ENCODE measurements at regions not wholly inside any gene's neighbourhood (a gene's known extent, or its start where the extent isn't known, plus 50 kb on each side); places are given as distances from the start of the nearest gene placed in this dataset.

- DNase-seq = no peak
These were observed 676.5 kb upstream of the FANCL start for GRCh38 chr2:58917596-58917995.

GRCh38 chr2:58916063-58916462 lies 674.9 kb upstream of the FANCL start:
- DNase-seq = no peak

- no peak for DNase-seq
These were observed 673.8 kb upstream of the FANCL start for GRCh38 chr2:58914733-58915505.

- no peak for DNase-seq
These were observed 672.1 kb upstream of the FANCL start for GRCh38 chr2:58913082-58913726.

- DNase-seq = no peak
These were observed 670.8 kb upstream of the FANCL start for GRCh38 chr2:58911877-58912276.

- no peak for DNase-seq
These were observed 667.5 kb upstream of the FANCL start for GRCh38 chr2:58908501-58909154.

- DNase-seq = no peak
These were observed 666.5 kb upstream of the FANCL start for GRCh38 chr2:58907644-58908043.

- DNase-seq = no peak
These were observed 665.0 kb upstream of the FANCL start for GRCh38 chr2:58906081-58906645.

- no peak for DNase-seq
These were observed 663.0 kb upstream of the FANCL start for GRCh38 chr2:58904095-58904494.

GRCh38 chr2:58903427-58903826 lies 662.3 kb upstream of the FANCL start:
- no peak for DNase-seq

- no peak for DNase-seq
These were observed 659.3 kb upstream of the FANCL start for GRCh38 chr2:58900246-58901027.

GRCh38 chr2:58899692-58900091 lies 658.6 kb upstream of the FANCL start:
- no peak for DNase-seq

GRCh38 chr2:58896638-58897037 lies 655.5 kb upstream of the FANCL start:
- DNase-seq = no peak

GRCh38 chr2:58895857-58896256 lies 654.7 kb upstream of the FANCL start:
- DNase-seq = no peak

- no peak for DNase-seq
These were observed 652.7 kb upstream of the FANCL start for GRCh38 chr2:58893656-58894351.

GRCh38 chr2:58891828-58892377 lies 650.8 kb upstream of the FANCL start:
- no peak for DNase-seq

- DNase-seq = no peak
These were observed 649.9 kb upstream of the FANCL start for GRCh38 chr2:58890865-58891525.

GRCh38 chr2:58886009-58886408 lies 644.9 kb upstream of the FANCL start:
- no peak for DNase-seq

- DNase-seq = no peak
These were observed 638.7 kb upstream of the FANCL start for GRCh38 chr2:58879834-58880233.

- DNase-seq = no peak
These were observed 637.7 kb upstream of the FANCL start for GRCh38 chr2:58878778-58879177.

- DNase-seq = no peak
These were observed 635.0 kb upstream of the FANCL start for GRCh38 chr2:58876126-58876525.

Data from stimulated activated CD4-positive, alpha-beta T cell treated with anti-CD3 and anti-CD28 coated beads, Interleukin-1b, Interleukin-23, amount 100 ng/mL, for 48 hours (primary cell).